GM21423 (cell line): ENCODE measurements at regions not wholly inside any gene's neighbourhood (a gene's known extent, or its start where the extent isn't known, plus 50 kb on each side); places are given as distances from the start of the nearest gene placed in this dataset.

Source experiments
- ATAC-seq: cut with Tn5 transposase; IDR thresholded peaks from one replicate; pipeline ENCODE4 v1.9.1; 2021; ENCODE audit warnings: mild to moderate bottlenecking, moderate library complexity; ENCODE audit not compliant: unreplicated experiment

GRCh38 chr1:14031461-14031860, 331.5 kb downstream of the PRDM2 start:
- ATAC-seq: no peak

GRCh38 chr1:14034506-14034905, 334.5 kb downstream of the PRDM2 start:
- ATAC-seq: no peak

- ATAC-seq: no peak
Measured at GRCh38 chr1:14037101-14037847, 337.3 kb downstream of the PRDM2 start.

GRCh38 chr1:14039582-14040430, 339.8 kb downstream of the PRDM2 start:
- no peak for ATAC-seq

GRCh38 chr1:14049965-14050364, 350.0 kb downstream of the PRDM2 start:
- ATAC-seq: no peak

GRCh38 chr1:14055442-14056223, 355.6 kb downstream of the PRDM2 start:
- ATAC-seq: no peak

- no peak for ATAC-seq
Measured at GRCh38 chr1:14057640-14058039, 357.7 kb downstream of the PRDM2 start.

GRCh38 chr1:14061204-14061603, 361.2 kb downstream of the PRDM2 start:
- no peak for ATAC-seq

- no peak for ATAC-seq
Measured at GRCh38 chr1:14061722-14062121, 361.7 kb downstream of the PRDM2 start.

- no peak for ATAC-seq
Measured at GRCh38 chr1:14062669-14063068, 362.7 kb downstream of the PRDM2 start.

GRCh38 chr1:14064649-14065442, 364.9 kb downstream of the PRDM2 start:
- no peak for ATAC-seq

- ATAC-seq: no peak
Measured at GRCh38 chr1:14065486-14065885, 365.5 kb downstream of the PRDM2 start.

GRCh38 chr1:14067036-14067435, 367.0 kb downstream of the PRDM2 start:
- no peak for ATAC-seq

- no peak for ATAC-seq
Measured at GRCh38 chr1:14067711-14068110, 367.7 kb downstream of the PRDM2 start.

- ATAC-seq: no peak
Measured at GRCh38 chr1:14071581-14071980, 371.6 kb downstream of the PRDM2 start.

GRCh38 chr1:14080653-14081052, 380.7 kb downstream of the PRDM2 start:
- ATAC-seq: no peak

- ATAC-seq: no peak
Measured at GRCh38 chr1:14082331-14082730, 382.3 kb downstream of the PRDM2 start.

- no peak for ATAC-seq
Measured at GRCh38 chr1:14083277-14083676, 383.3 kb downstream of the PRDM2 start.

- no peak for ATAC-seq
Measured at GRCh38 chr1:14083706-14084105, 383.7 kb downstream of the PRDM2 start.

GRCh38 chr1:14090062-14090461, 390.1 kb downstream of the PRDM2 start:
- ATAC-seq: no peak

GRCh38 chr1:14090531-14090930, 390.5 kb downstream of the PRDM2 start:
- ATAC-seq: no peak
